ENCODE measurements at regions not wholly inside any gene's neighbourhood (a gene's known extent, or its start where the extent isn't known, plus 50 kb on each side); places are given as distances from the start of the nearest gene placed in this dataset.

- WGBS, 2 experiments (ENCODE audit: extremely low coverage in 1 of 2, insufficient coverage in 1 of 2, insufficient read length in 1 of 2, insufficient replicate concordance in 2 of 2, low coverage in 1 of 2, low lambda C conversion rate in 2 of 2, missing lambda C conversion rate in 1 of 2) = 83% methylated on average over 3 of the region's 3 CpGs; no CpG with 5 or more reads in 1 of the 2 experiments
- Histone ChIP-seq H3K23ac (ENCODE audit: insufficient read length) (no peak overlapping the region), H3K27ac (ENCODE audit: low read depth, low read length) (no peak overlapping the region), H3K79me2 (ENCODE audit: control insufficient read depth in 1 of 2, insufficient read depth in 2 of 2, low read length in 2 of 2) (no peaks in the 10 kb centered on the region), H3K56ac (replicated peaks; ENCODE audit: insufficient read length, low read depth, low read length) (no peak overlapping the region), H4K91ac (replicated peaks; ENCODE audit: insufficient read length, low read length) (no peak overlapping the region), H4K20me1 (replicated peaks in 1 of 2; ENCODE audit: control insufficient read depth in 1 of 2, insufficient read depth in 2 of 2, low read length in 2 of 2) (no peaks in the 10 kb centered on the region), H3K14ac (ENCODE audit: insufficient read length) (no peak overlapping the region), H3K4me1 (replicated peaks in 1 of 4; ENCODE audit: control insufficient read depth in 3 of 4, insufficient read depth in 4 of 4, low read length in 3 of 4) (no peaks in the 10 kb centered on the region), H2BK15ac (ENCODE audit: low read length) (no peak overlapping the region), H3K4ac (replicated peaks; ENCODE audit: insufficient read length, low read depth, low read length) (no peak overlapping the region), H4K8ac (ENCODE audit: extremely low read depth, insufficient read depth, low read length) (no peak overlapping the region), H4K5ac (ENCODE audit: insufficient read length, low read depth, low read length) (no peak overlapping the region), H2BK120ac (replicated peaks; ENCODE audit: low read depth, low read length) (no peak overlapping the region), H3K18ac (ENCODE audit: extremely low read depth, low read length) (no peak overlapping the region), H2BK5ac (ENCODE audit: low read depth, low read length) (no peak overlapping the region), H2BK12ac (ENCODE audit: low read depth, low read length) (no peak overlapping the region), H3K27me3 (replicated peaks in 1 of 4; ENCODE audit: control insufficient read depth in 3 of 4, extremely low read depth in 1 of 4, insufficient read depth in 3 of 4, low read length in 3 of 4) (no peaks in the 10 kb centered on the region), H3K4me3 (ENCODE audit: extremely low read depth in 1 of 4, insufficient read depth in 2 of 4, low read depth in 3 of 4, low read length in 4 of 4) (no peak overlapping the region), H3K9ac (replicated peaks in 1 of 4; ENCODE audit: extremely low read depth in 1 of 4, low read depth in 3 of 4, low read length in 3 of 4) (no peak overlapping the region), H3K4me2 (ENCODE audit: insufficient read depth in 1 of 2, low read depth in 2 of 2, low read length in 2 of 2) (no peak overlapping the region), H3K79me1 (ENCODE audit: low read depth, low read length) (no peaks in the 10 kb centered on the region), H2AFZ (ENCODE audit: low read length) (no peak overlapping the region), H3K9me3 (ENCODE audit: insufficient read depth in 2 of 2, low read depth in 1 of 2, low read length in 1 of 2) (no peaks in the 10 kb centered on the region), H3K36me3 (ENCODE audit: control insufficient read depth in 2 of 4, insufficient read depth in 4 of 4, low read length in 3 of 4) (no peaks in the 10 kb centered on the region), H2BK20ac (ENCODE audit: low read length) (no peak overlapping the region), H2AK5ac (ENCODE audit: low read depth, low read length) (no peak overlapping the region), H3K23me2 (ENCODE audit: low read depth, low read length) (no peaks in the 10 kb centered on the region)
- no peak for DNase-seq (ENCODE audit: low read depth in 1 of 2, low spot score in 2 of 2)
- ChIA-PET CTCF (ENCODE audit: partially characterized antibody) (no interaction called here), POLR2A (ENCODE audit: partially characterized antibody) (no interaction called here)
- TF ChIP-seq SAP30 (IDR thresholded peaks at IDR 0.05; ENCODE audit: insufficient read depth, insufficient replicate concordance, low read length) (no peak), CHD2 (IDR thresholded peaks at IDR 0.05; ENCODE audit: low read length) (no peak), TCF12 (IDR thresholded peaks at IDR 0.05; ENCODE audit: low read depth, low read length) (no peak), SIRT6 (IDR thresholded peaks at IDR 0.05; ENCODE audit: low read length) (no peak), SRF (IDR thresholded peaks at IDR 0.05; ENCODE audit: low read depth, low read length) (no peak), FOSL1 (IDR thresholded peaks at IDR 0.05; ENCODE audit: insufficient read depth, low read depth, low read length) (no peak), ZNF274 (IDR thresholded peaks at IDR 0.05; ENCODE audit: borderline replicate concordance, extremely low read depth, low read length) (no peak), RBBP5 (IDR thresholded peaks at IDR 0.05; ENCODE audit: borderline replicate concordance, low read depth, low read length) (no peak), ATF2 (IDR thresholded peaks at IDR 0.05; ENCODE audit: low read length) (no peak), RXRA (IDR thresholded peaks at IDR 0.05; ENCODE audit: insufficient read depth, low read depth, low read length) (no peak), CREB1 (IDR thresholded peaks at IDR 0.05) (no peak), POU5F1 (IDR thresholded peaks at IDR 0.05; ENCODE audit: low read depth, low read length) (no peak), HDAC2 (IDR thresholded peaks at IDR 0.05; ENCODE audit: borderline replicate concordance in 1 of 2, low read depth in 2 of 2, low read length in 2 of 2) (no peak), ASH2L (IDR thresholded peaks at IDR 0.05; ENCODE audit: low read length) (no peak)
- no peak for FAIRE-seq
These were observed 1293.9 kb downstream of the NCAM2 start for GRCh38 chr21:22292144-22292543.

Data from H1 (cell line).